Muscle of leg (tissue), 3 donors: ENCODE measurements at regions not wholly inside any gene's neighbourhood (a gene's known extent, or its start where the extent isn't known, plus 50 kb on each side); places are given as distances from the start of the nearest gene placed in this dataset.

Experiments used
- DNase-seq: peaks from one replicate; pipeline ENCODE4 v3.0.0; 2013
- H3K27ac ChIP-seq: one replicate; pipeline ENCODE4 v1.5.1; 2013; ENCODE audit warnings: mild to moderate bottlenecking, low read length, control low read depth
- H3K27me3 ChIP-seq: one replicate; pipeline ENCODE4 v1.6.1; 2013; ENCODE audit warnings: low read length; ENCODE audit not compliant: control insufficient read depth, insufficient read depth
- H3K36me3 ChIP-seq: one replicate; pipeline ENCODE4 v1.6.1; 2013; ENCODE audit warnings: low read length; ENCODE audit not compliant: control insufficient read depth, insufficient read depth
- H3K4me1 ChIP-seq: one replicate; pipeline ENCODE4 v1.6.1; 2013; ENCODE audit warnings: low read length; ENCODE audit not compliant: control insufficient read depth, insufficient read depth
- H3K4me3 ChIP-seq: one replicate; pipeline ENCODE4 v1.5.1; 2013; ENCODE audit warnings: low read length, control low read depth
- H3K9me3 ChIP-seq: replicated peaks from 2 replicates; pipeline ENCODE4 v1.6.1; 2013; ENCODE audit warnings: low read depth, low read length; ENCODE audit not compliant: control insufficient read depth
- whole genome bisulfite sequencing: methylation state at CpG from one replicate; pipeline ENCODE4 v1.1.5; 2013; ENCODE audit warnings: missing lambda C conversion rate; ENCODE audit not compliant: insufficient coverage; 5-methylcytosine and 5-hydroxymethylcytosine counted together

- no peaks in the 10 kb centered on the region for H3K36me3 ChIP-seq
- H3K4me1 ChIP-seq = no peaks in the 10 kb centered on the region
- WGBS = 91% methylated on average over 3 of the region's 4 CpGs
- no peaks in the 10 kb centered on the region for H3K9me3 ChIP-seq
- no peak overlapping the region for H3K4me3 ChIP-seq
- no peak for DNase-seq
- no peak overlapping the region for H3K27ac ChIP-seq
- H3K27me3 ChIP-seq = no peaks in the 10 kb centered on the region
Observed at GRCh38 chr7:94169682-94170081, 165.5 kb upstream of the BET1 start.

GRCh38 chr7:94170836-94171235 is 166.7 kb upstream of the BET1 start:
- H3K4me3 ChIP-seq = no peak overlapping the region
- H3K27ac ChIP-seq = no peak overlapping the region
- no peak for DNase-seq
- H3K4me1 ChIP-seq = no peaks in the 10 kb centered on the region
- no peaks in the 10 kb centered on the region for H3K36me3 ChIP-seq
- H3K9me3 ChIP-seq = no peaks in the 10 kb centered on the region
- H3K27me3 ChIP-seq = no peaks in the 10 kb centered on the region

- no CpG with 5 or more reads among the region's 2 CpGs for whole genome bisulfite sequencing
- no peak for DNase-seq
Observed at GRCh38 chr7:94173436-94173835, 169.3 kb upstream of the BET1 start.

GRCh38 chr7:94174375-94174774 is 170.2 kb upstream of the BET1 start:
- DNase-seq = no peak
- Histone ChIP-seq H3K4me3 (no peak overlapping the region), H3K4me1 (no peaks in the 10 kb centered on the region), H3K27ac (peak overlapping the region; percentile 29), H3K9me3 (no peaks in the 10 kb centered on the region), H3K36me3 (no peaks in the 10 kb centered on the region), H3K27me3 (no peaks in the 10 kb centered on the region)
- WGBS = 33% methylated on average over 1 of the region's 5 CpGs

More at GRCh38 chr7:94173436-94173835, 169.3 kb upstream of the BET1 start:
- H3K36me3 ChIP-seq = no peaks in the 10 kb centered on the region
- H3K4me3 ChIP-seq = no peak overlapping the region
- H3K27me3 ChIP-seq = no peaks in the 10 kb centered on the region
- no peaks in the 10 kb centered on the region for H3K9me3 ChIP-seq
- H3K4me1 ChIP-seq = no peaks in the 10 kb centered on the region
- H3K27ac ChIP-seq = no peak overlapping the region

GRCh38 chr7:94174956-94175355 is 170.8 kb upstream of the BET1 start:
- Histone ChIP-seq H3K4me3 (no peak overlapping the region), H3K27ac (no peak overlapping the region), H3K4me1 (no peaks in the 10 kb centered on the region), H3K27me3 (no peaks in the 10 kb centered on the region), H3K36me3 (no peaks in the 10 kb centered on the region), H3K9me3 (no peaks in the 10 kb centered on the region)
- no CpG with 5 or more reads among the region's 2 CpGs for WGBS
- DNase-seq = no peak

GRCh38 chr7:94176694-94177200 is 172.6 kb upstream of the BET1 start:
- Histone ChIP-seq H3K27ac (peak overlapping the region; percentile 26), H3K4me3 (no peak overlapping the region), H3K9me3 (no peaks in the 10 kb centered on the region), H3K27me3 (no peaks in the 10 kb centered on the region), H3K4me1 (no peaks in the 10 kb centered on the region), H3K36me3 (no peaks in the 10 kb centered on the region)
- WGBS = 50% methylated on average over 3 of the region's 4 CpGs
- DNase-seq = no peak

- Histone ChIP-seq H3K9me3 (no peaks in the 10 kb centered on the region), H3K27me3 (no peaks in the 10 kb centered on the region), H3K4me3 (no peak overlapping the region), H3K4me1 (no peaks in the 10 kb centered on the region), H3K27ac (peak overlapping the region; percentile 26), H3K36me3 (no peaks in the 10 kb centered on the region)
- DNase-seq = no peak
- WGBS = no CpG with 5 or more reads among the region's 3 CpGs
Observed at GRCh38 chr7:94177441-94177840, 173.3 kb upstream of the BET1 start.

GRCh38 chr7:94178230-94178629 is 174.1 kb upstream of the BET1 start:
- WGBS = 70% methylated on average over 1 of the region's 3 CpGs
- Histone ChIP-seq H3K4me1 (peaks cover 2% of the 10 kb centered on the region), H3K27ac (peak overlapping the region; percentile 39)

GRCh38 chr7:94179466-94179865 is 175.3 kb upstream of the BET1 start:
- H3K27me3 ChIP-seq = no peaks in the 10 kb centered on the region
- H3K9me3 ChIP-seq = no peaks in the 10 kb centered on the region
- H3K4me3 ChIP-seq = no peak overlapping the region
- WGBS = 100% methylated on average over 1 of the region's 1 CpG
- DNase-seq = no peak
- H3K4me1 ChIP-seq = peaks cover 3% of the 10 kb centered on the region
- no peak overlapping the region for H3K27ac ChIP-seq
- no peaks in the 10 kb centered on the region for H3K36me3 ChIP-seq

More at GRCh38 chr7:94178230-94178629, 174.1 kb upstream of the BET1 start:
- Histone ChIP-seq H3K27me3 (no peaks in the 10 kb centered on the region), H3K36me3 (no peaks in the 10 kb centered on the region), H3K4me3 (no peak overlapping the region), H3K9me3 (no peaks in the 10 kb centered on the region)
- no peak for DNase-seq

- DNase-seq = no peak
- no CpG with 5 or more reads among the region's 1 CpG for WGBS
Observed at GRCh38 chr7:94182066-94182465, 177.9 kb upstream of the BET1 start.

GRCh38 chr7:94182721-94183120 is 178.6 kb upstream of the BET1 start:
- no CpG with 5 or more reads among the region's 3 CpGs for WGBS
- H3K27me3 ChIP-seq = no peaks in the 10 kb centered on the region
- DNase-seq = no peak
- H3K4me3 ChIP-seq = no peak overlapping the region
- H3K9me3 ChIP-seq = no peaks in the 10 kb centered on the region
- H3K36me3 ChIP-seq = no peaks in the 10 kb centered on the region
- H3K27ac ChIP-seq = peak overlapping the region; percentile 92
- peaks cover 3% of the 10 kb centered on the region for H3K4me1 ChIP-seq

More at GRCh38 chr7:94182066-94182465, 177.9 kb upstream of the BET1 start:
- H3K4me1 ChIP-seq = peaks cover 3% of the 10 kb centered on the region
- peak overlapping the region; percentile 1 for H3K27ac ChIP-seq
- H3K4me3 ChIP-seq = no peak overlapping the region
- H3K36me3 ChIP-seq = no peaks in the 10 kb centered on the region
- no peaks in the 10 kb centered on the region for H3K27me3 ChIP-seq
- no peaks in the 10 kb centered on the region for H3K9me3 ChIP-seq
